Esophagus squamous epithelium (tissue), 4 donors: ENCODE measurements at regions not wholly inside any gene's neighbourhood (a gene's known extent, or its start where the extent isn't known, plus 50 kb on each side); places are given as distances from the start of the nearest gene placed in this dataset.
"Not testable (repeated sequence)": the region's sequence is repeated elsewhere in the genome, so short reads cannot be mapped to it uniquely, and the experiment has no call there.

ENCODE experiments used
- CTCF ChIP-seq, 6 experiments: fragments of 450-650 bp in 4 of 6; fragments of 200-600 bp in 2 of 6; sonication (generic) in 2 of 6; IDR thresholded peaks; one replicate each; pipeline ENCODE4 v1.5.1; 2016 to 2019; ENCODE audit warnings: antibody characterized with exemption in 6 of 6, mild to moderate bottlenecking in 4 of 6, moderate library complexity in 4 of 6
- POLR2A ChIP-seq, 4 donors: fragments of 450-650 bp; IDR thresholded peaks; one replicate each; pipeline ENCODE4 v1.6.1; 2017; ENCODE audit warnings: antibody characterized with exemption in 4 of 4, mild to moderate bottlenecking in 4 of 4, moderate library complexity in 3 of 4

DNA sequence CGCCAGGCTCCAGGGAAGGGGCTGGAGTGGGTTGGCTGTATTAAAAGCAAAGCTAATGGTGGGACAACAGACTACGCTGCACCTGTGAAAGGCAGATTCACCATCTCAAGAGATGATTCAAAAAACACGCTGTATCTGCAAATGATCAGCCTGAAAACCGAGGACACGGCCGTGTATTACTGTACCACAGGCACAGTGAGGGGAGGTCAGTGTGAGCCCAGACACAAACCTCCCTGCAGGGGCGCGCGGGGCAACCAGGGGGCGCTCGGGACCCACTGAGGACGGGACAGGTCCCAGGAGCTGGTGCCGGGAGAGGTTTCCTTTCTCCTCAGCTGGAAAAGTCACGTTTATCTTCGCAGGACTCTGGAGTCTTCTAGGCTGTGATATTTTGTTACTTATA lies 239.4 kb upstream of the TP53TG3 start:
- TF ChIP-seq CTCF (IDR thresholded peaks at IDR 0.05): peak in 1 of 6 experiments; percentile 7
- TF ChIP-seq POLR2A (IDR thresholded peaks at IDR 0.05): not testable (repeated sequence)
